Neural cell (in vitro differentiated cells): ENCODE measurements at regions not wholly inside any gene's neighbourhood (a gene's known extent, or its start where the extent isn't known, plus 50 kb on each side); places are given as distances from the start of the nearest gene placed in this dataset.

Experiments
- H2AFZ ChIP-seq: fragments of 200-600, 300-800 bp; sonication (generic), shearing (Covaris generic); 2 replicates; pipeline ENCODE4 v1.6.0; 2014; ENCODE audit warnings: low read depth, mild to moderate bottlenecking, antibody characterized with exemption, low read length, moderate library complexity
- H3F3A ChIP-seq: fragments of 200-600 bp; shearing (Covaris generic); 2 replicates; pipeline ENCODE4 v1.6.1; 2016; ENCODE audit warnings: mild to moderate bottlenecking, moderate library complexity, mixed read lengths, antibody characterized with exemption, low read length; ENCODE audit not compliant: insufficient read depth, poor library complexity, severe bottlenecking
- H3K27ac ChIP-seq: fragments of 200-600, 300-800 bp; sonication (generic), shearing (Covaris generic); 2 replicates; pipeline ENCODE4 v1.5.1; 2014; ENCODE audit warnings: mild to moderate bottlenecking, low read length, moderate library complexity
- H3K27me3 ChIP-seq: fragments of 300-800, 200-600 bp; sonication (generic), shearing (Covaris generic); 2 replicates; pipeline ENCODE4 v1.6.0; 2014; ENCODE audit warnings: mild to moderate bottlenecking, low read depth, low read length, moderate library complexity; ENCODE audit not compliant: insufficient read depth
- H3K36me3 ChIP-seq: fragments of 300-800, 200-600 bp; sonication (generic), shearing (Covaris generic); 2 replicates; pipeline ENCODE4 v1.5.1; 2014; ENCODE audit warnings: mild to moderate bottlenecking, antibody characterized with exemption, low read length, moderate library complexity; ENCODE audit not compliant: insufficient read depth
- H3K4me2 ChIP-seq: fragments of 300-800, 200-600 bp; sonication (generic), shearing (Covaris generic); 2 replicates; pipeline ENCODE4 v1.6.0; 2014; ENCODE audit warnings: mild to moderate bottlenecking, low read length
- H3K4me3 ChIP-seq: fragments of 300-800, 200-600 bp; sonication (generic), shearing (Covaris generic); 2 replicates; pipeline ENCODE4 v1.5.1; 2014; ENCODE audit warnings: mild to moderate bottlenecking, low read length, moderate library complexity
- H3K79me2 ChIP-seq: fragments of 200-600 bp; shearing (Covaris generic); replicated peaks from 2 replicates; pipeline ENCODE4 v1.6.0; 2014; ENCODE audit warnings: mild to moderate bottlenecking, low read length, moderate library complexity; ENCODE audit not compliant: insufficient read depth
- H3K9ac ChIP-seq: fragments of 300-800, 200-600 bp; sonication (generic), shearing (Covaris generic); 2 replicates; pipeline ENCODE4 v1.6.1; 2016; ENCODE audit warnings: mild to moderate bottlenecking, low read length, mixed read lengths
- H3K9me2 ChIP-seq: fragments of 200-600 bp; shearing (Covaris generic); 2 replicates; pipeline ENCODE4 v1.6.1; 2016; ENCODE audit warnings: mild to moderate bottlenecking, low read length, mixed read lengths; ENCODE audit not compliant: insufficient read depth
- H3K9me3 ChIP-seq: fragments of 200-600, 300-800 bp; sonication (generic), shearing (Covaris generic); 2 replicates; pipeline ENCODE4 v1.6.1; 2016; ENCODE audit warnings: mild to moderate bottlenecking, mixed run types, low read length, moderate library complexity, mixed read lengths
- H4K20me1 ChIP-seq: fragments of 200-600 bp; shearing (Covaris generic); 2 replicates; pipeline ENCODE4 v1.6.1; 2016; ENCODE audit warnings: mild to moderate bottlenecking, mixed run types; ENCODE audit not compliant: insufficient read depth
- CTCF ChIP-seq: fragments of 450-650 bp; IDR thresholded peaks from 2 replicates; pipeline ENCODE4 v1.5.1; 2014; ENCODE audit warnings: antibody characterized with exemption, mild to moderate bottlenecking, moderate library complexity; ENCODE audit not compliant: poor library complexity, severe bottlenecking
- EP300 ChIP-seq: fragments of 450-650 bp; conservative IDR thresholded peaks from 2 replicates; pipeline ENCODE4 v1.6.1; 2014; ENCODE audit warnings: antibody characterized with exemption, mild to moderate bottlenecking, moderate library complexity; ENCODE audit not compliant: poor library complexity, severe bottlenecking
- EZH2 ChIP-seq: fragments of 200-600, 300-800 bp; shearing (Covaris generic), sonication (generic); IDR thresholded peaks from 2 replicates; pipeline ENCODE4 v1.6.1; 2014; ENCODE audit warnings: antibody characterized with exemption, low read length, borderline replicate concordance, mild to moderate bottlenecking; ENCODE audit not compliant: insufficient read depth, poor library complexity, severe bottlenecking
- MXI1 ChIP-seq: fragments of 450-650 bp; conservative IDR thresholded peaks from 2 replicates; pipeline ENCODE4 v1.6.1; 2014; ENCODE audit warnings: antibody characterized with exemption, mild to moderate bottlenecking; ENCODE audit not compliant: poor library complexity, severe bottlenecking
- POLR2AphosphoS5 ChIP-seq: IDR thresholded peaks from 2 replicates; pipeline ENCODE4 v1.6.1; 2012
- RAD21 ChIP-seq: fragments of 450-650 bp; conservative IDR thresholded peaks from 2 replicates; pipeline ENCODE4 v1.6.1; 2014; ENCODE audit warnings: antibody characterized with exemption, mild to moderate bottlenecking, moderate library complexity
- REST ChIP-seq: IDR thresholded peaks from 2 replicates; pipeline ENCODE4 v1.6.1; 2012; ENCODE audit warnings: borderline replicate concordance
- SMC3 ChIP-seq: fragments of 450-650 bp; conservative IDR thresholded peaks from 2 replicates; pipeline ENCODE4 v1.6.1; 2014; ENCODE audit warnings: antibody characterized with exemption, mild to moderate bottlenecking, moderate library complexity; ENCODE audit not compliant: poor library complexity
- TAF1 ChIP-seq: IDR thresholded peaks from 2 replicates; pipeline ENCODE4 v1.6.1; 2012; ENCODE audit warnings: low read depth

- H3F3A ChIP-seq = no peaks in the 10 kb centered on the region
- H3K36me3 ChIP-seq = no peaks in the 10 kb centered on the region
- H3K4me2 ChIP-seq = no peak overlapping the region
- H4K20me1 ChIP-seq = no peaks in the 10 kb centered on the region
- H3K79me2 ChIP-seq = no peaks in the 10 kb centered on the region
- no peak overlapping the region for H3K9ac ChIP-seq
- no peaks in the 10 kb centered on the region for H3K27me3 ChIP-seq
- no peak for TF ChIP-seq SMC3
- no peak for TF ChIP-seq EZH2
- no peak for TF ChIP-seq REST
- TF ChIP-seq EP300 = no peak
- no peak for TF ChIP-seq TAF1
- TF ChIP-seq CTCF = no peak
- TF ChIP-seq MXI1 = no peak
- TF ChIP-seq RAD21 = no peak
- TF ChIP-seq POLR2AphosphoS5 = no peak
- no peaks in the 10 kb centered on the region for H3K9me2 ChIP-seq
- H3K4me3 ChIP-seq = no peak overlapping the region
- no peak overlapping the region for H2AFZ ChIP-seq
- H3K9me3 ChIP-seq = no peaks in the 10 kb centered on the region
- no peak overlapping the region for H3K27ac ChIP-seq
These were observed 128.7 kb upstream of the LYZL1 start for GRCh38 chr10:29160150-29160617.

- no peak overlapping the region for H3K9ac ChIP-seq
- no peaks in the 10 kb centered on the region for H3K9me3 ChIP-seq
- no peaks in the 10 kb centered on the region for H3K27me3 ChIP-seq
- H3K27ac ChIP-seq = no peak overlapping the region
- H3K36me3 ChIP-seq = no peaks in the 10 kb centered on the region
- no peak overlapping the region for H3K4me2 ChIP-seq
- no peaks in the 10 kb centered on the region for H3K9me2 ChIP-seq
- H4K20me1 ChIP-seq = no peaks in the 10 kb centered on the region
- H3F3A ChIP-seq = no peaks in the 10 kb centered on the region
- no peak overlapping the region for H3K4me3 ChIP-seq
- no peak overlapping the region for H2AFZ ChIP-seq
- no peaks in the 10 kb centered on the region for H3K79me2 ChIP-seq
- TF ChIP-seq RAD21 (no peak), POLR2AphosphoS5 (no peak), EZH2 (no peak), EP300 (no peak)
These were observed 125.1 kb upstream of the LYZL1 start for GRCh38 chr10:29163746-29164145.

- Histone ChIP-seq H3K4me3 (no peak overlapping the region), H3K27ac (no peak overlapping the region), H3K9me2 (no peaks in the 10 kb centered on the region), H3K4me2 (no peak overlapping the region), H3K27me3 (no peaks in the 10 kb centered on the region), H3K36me3 (no peaks in the 10 kb centered on the region), H3K9me3 (peaks cover 3% of the 10 kb centered on the region), H2AFZ (no peak overlapping the region), H3K9ac (no peak overlapping the region), H3F3A (no peaks in the 10 kb centered on the region), H3K79me2 (no peaks in the 10 kb centered on the region), H4K20me1 (no peaks in the 10 kb centered on the region)
- no peak for TF ChIP-seq POLR2AphosphoS5
- TF ChIP-seq CTCF = no peak
- no peak for TF ChIP-seq EP300
These were observed 122.2 kb upstream of the LYZL1 start for GRCh38 chr10:29166713-29167112.
